ENCODE measurements at regions not wholly inside any gene's neighbourhood (a gene's known extent, or its start where the extent isn't known, plus 50 kb on each side); places are given as distances from the start of the nearest gene placed in this dataset.

- Mint-ChIP-seq H3K36me3 (ENCODE audit: low read depth) (no peaks in the 10 kb centered on the region), H3K9me3 (peaks cover 2% of the 10 kb centered on the region), H3K27ac (no peak overlapping the region), H3K27me3 (peaks cover 33% of the 10 kb centered on the region), H3K4me3 (no peak overlapping the region), H3K4me1 (no peaks in the 10 kb centered on the region)
- ATAC-seq (ENCODE audit: low read depth) (no peak), DNase-seq (no peak)
- intact Hi-C loops (cut with micrococcal nuclease): no loop called here
- no peak for TF ChIP-seq CTCF (IDR thresholded peaks at IDR 0.05)
- POLR2A ChIA-PET: no interaction called here
- CTCF ChIA-PET: no interaction called here
Measured at GRCh38 chr2:8270699-8271098, 411.2 kb upstream of the ID2 start.

GRCh38 chr2:8271461-8271860, 410.4 kb upstream of the ID2 start:
- Mint-ChIP-seq H3K27ac (no peak overlapping the region), H3K4me3 (no peak overlapping the region), H3K27me3 (peaks cover 31% of the 10 kb centered on the region), H3K4me1 (no peaks in the 10 kb centered on the region), H3K36me3 (ENCODE audit: low read depth) (no peaks in the 10 kb centered on the region), H3K9me3 (peaks cover 7% of the 10 kb centered on the region)
- no peak for ATAC-seq (ENCODE audit: low read depth)
- POLR2A ChIA-PET: no interaction called here
- CTCF ChIA-PET: no interaction called here
- intact Hi-C loops (cut with micrococcal nuclease): no loop called here
- DNase-seq: no peak
- no peak for TF ChIP-seq CTCF (IDR thresholded peaks at IDR 0.05)

- H3K27me3 Mint-ChIP-seq: peaks cover 38% of the 10 kb centered on the region
- no peaks in the 10 kb centered on the region for H3K4me1 Mint-ChIP-seq
- intact Hi-C loops (cut with micrococcal nuclease): no loop called here
- POLR2A ChIA-PET: no interaction called here
- peaks cover 8% of the 10 kb centered on the region for H3K9me3 Mint-ChIP-seq
- ATAC-seq (ENCODE audit: low read depth): no peak
- TF ChIP-seq CTCF (IDR thresholded peaks at IDR 0.05): no peak
- no peak overlapping the region for H3K4me3 Mint-ChIP-seq
- DNase-seq: no peak
- no peaks in the 10 kb centered on the region for H3K36me3 Mint-ChIP-seq (ENCODE audit: low read depth)
- H3K27ac Mint-ChIP-seq: no peak overlapping the region
- CTCF ChIA-PET: no interaction called here
Measured at GRCh38 chr2:8276026-8276425, 405.8 kb upstream of the ID2 start.

GRCh38 chr2:8277921-8278571, 403.8 kb upstream of the ID2 start:
- Mint-ChIP-seq H3K36me3 (ENCODE audit: low read depth) (no peaks in the 10 kb centered on the region), H3K4me3 (no peak overlapping the region), H3K27me3 (peaks cover 32% of the 10 kb centered on the region), H3K4me1 (no peaks in the 10 kb centered on the region), H3K9me3 (peaks cover 8% of the 10 kb centered on the region), H3K27ac (no peak overlapping the region)
- intact Hi-C loops (cut with micrococcal nuclease): no loop called here
- TF ChIP-seq CTCF (IDR thresholded peaks at IDR 0.05): no peak
- no peak for DNase-seq
- CTCF ChIA-PET: no interaction called here
- ATAC-seq (ENCODE audit: low read depth): no peak
- POLR2A ChIA-PET: no interaction called here

- intact Hi-C loops (cut with micrococcal nuclease): no loop called here
- H3K4me3 Mint-ChIP-seq: no peak overlapping the region
- no peak overlapping the region for H3K27ac Mint-ChIP-seq
Measured at GRCh38 chr2:8278709-8279354, 403.0 kb upstream of the ID2 start.

More at GRCh38 chr2:8278709-8279354, 403.0 kb upstream of the ID2 start:
- ChIA-PET CTCF (no interaction called here), POLR2A (no interaction called here)
- DNase-seq (no peak), ATAC-seq (ENCODE audit: low read depth) (no peak)
- no peak for TF ChIP-seq CTCF (IDR thresholded peaks at IDR 0.05)
- no peaks in the 10 kb centered on the region for H3K36me3 Mint-ChIP-seq (ENCODE audit: low read depth)
- H3K9me3 Mint-ChIP-seq: peaks cover 8% of the 10 kb centered on the region
- H3K4me1 Mint-ChIP-seq: no peaks in the 10 kb centered on the region
- peaks cover 32% of the 10 kb centered on the region for H3K27me3 Mint-ChIP-seq

All from activated B cell treated with CpG ODN at 0.5 μM for 24 hours (primary cell).